ENCODE measurements at regions not wholly inside any gene's neighbourhood (a gene's known extent, or its start where the extent isn't known, plus 50 kb on each side); places are given as distances from the start of the nearest gene placed in this dataset.

DNA sequence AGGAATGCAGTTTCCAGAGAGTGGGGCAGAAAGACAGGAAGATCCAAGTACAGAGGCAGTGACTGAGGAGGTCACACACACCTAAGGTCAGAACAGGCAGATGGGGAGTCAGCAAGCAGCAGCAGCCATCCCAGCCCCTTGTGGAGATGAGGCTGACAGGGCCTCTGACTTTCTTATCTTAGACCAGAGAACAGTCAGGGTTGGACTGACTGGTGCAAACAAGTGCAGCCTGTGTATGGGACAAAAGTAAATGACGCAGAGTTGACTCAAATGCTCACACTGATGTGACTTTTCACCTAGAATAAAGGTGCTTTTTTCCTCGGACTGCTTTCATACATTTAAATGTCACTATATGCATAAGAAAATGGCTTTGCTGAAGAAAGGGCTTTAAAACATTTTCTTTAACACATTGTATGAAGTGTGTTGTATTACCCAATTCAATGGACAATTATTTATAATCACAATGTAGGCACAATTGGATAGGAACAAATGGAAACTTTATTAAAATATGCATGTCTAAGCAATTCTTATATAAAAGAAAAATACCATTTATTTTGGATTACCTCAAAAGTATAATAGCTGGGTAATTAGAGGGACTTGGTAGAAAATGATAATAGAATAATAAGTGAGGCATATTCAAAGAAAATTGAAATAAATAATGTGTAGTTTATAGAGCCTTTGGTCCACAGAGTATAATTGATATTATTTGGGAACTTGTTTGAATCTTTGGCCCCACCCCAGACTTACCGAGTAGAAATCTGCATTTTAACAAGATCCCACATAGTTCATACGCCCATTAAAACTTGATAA is 1321.5 kb upstream of the CELF4 start:
- intact Hi-C loops (cut with DNase I; ENCODE audit: low total_unique reads), result no loop called here
- H3K27ac ChIP-seq, result no peak overlapping the region
- no peak for DNase-seq (ENCODE audit: low spot score in 2 of 2)
- H3K9me3 ChIP-seq, result no peaks in the 10 kb centered on the region
- no peaks in the 10 kb centered on the region for H3K27me3 ChIP-seq
- H3K36me3 ChIP-seq, result no peaks in the 10 kb centered on the region
- no peak overlapping the region for H3K4me3 ChIP-seq
- H3K4me1 ChIP-seq, result no peaks in the 10 kb centered on the region
- TF ChIP-seq POLR2AphosphoS5 (IDR thresholded peaks at IDR 0.05) (no peak), POLR2A (IDR thresholded peaks at IDR 0.05) (no peak)
- TF ChIP-seq, protein P1, sequence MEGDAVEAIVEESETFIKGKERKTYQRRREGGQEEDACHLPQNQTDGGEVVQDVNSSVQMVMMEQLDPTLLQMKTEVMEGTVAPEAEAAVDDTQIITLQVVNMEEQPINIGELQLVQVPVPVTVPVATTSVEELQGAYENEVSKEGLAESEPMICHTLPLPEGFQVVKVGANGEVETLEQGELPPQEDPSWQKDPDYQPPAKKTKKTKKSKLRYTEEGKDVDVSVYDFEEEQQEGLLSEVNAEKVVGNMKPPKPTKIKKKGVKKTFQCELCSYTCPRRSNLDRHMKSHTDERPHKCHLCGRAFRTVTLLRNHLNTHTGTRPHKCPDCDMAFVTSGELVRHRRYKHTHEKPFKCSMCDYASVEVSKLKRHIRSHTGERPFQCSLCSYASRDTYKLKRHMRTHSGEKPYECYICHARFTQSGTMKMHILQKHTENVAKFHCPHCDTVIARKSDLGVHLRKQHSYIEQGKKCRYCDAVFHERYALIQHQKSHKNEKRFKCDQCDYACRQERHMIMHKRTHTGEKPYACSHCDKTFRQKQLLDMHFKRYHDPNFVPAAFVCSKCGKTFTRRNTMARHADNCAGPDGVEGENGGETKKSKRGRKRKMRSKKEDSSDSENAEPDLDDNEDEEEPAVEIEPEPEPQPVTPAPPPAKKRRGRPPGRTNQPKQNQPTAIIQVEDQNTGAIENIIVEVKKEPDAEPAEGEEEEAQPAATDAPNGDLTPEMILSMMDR (IDR thresholded peaks at IDR 0.05), result no peak

DNA sequence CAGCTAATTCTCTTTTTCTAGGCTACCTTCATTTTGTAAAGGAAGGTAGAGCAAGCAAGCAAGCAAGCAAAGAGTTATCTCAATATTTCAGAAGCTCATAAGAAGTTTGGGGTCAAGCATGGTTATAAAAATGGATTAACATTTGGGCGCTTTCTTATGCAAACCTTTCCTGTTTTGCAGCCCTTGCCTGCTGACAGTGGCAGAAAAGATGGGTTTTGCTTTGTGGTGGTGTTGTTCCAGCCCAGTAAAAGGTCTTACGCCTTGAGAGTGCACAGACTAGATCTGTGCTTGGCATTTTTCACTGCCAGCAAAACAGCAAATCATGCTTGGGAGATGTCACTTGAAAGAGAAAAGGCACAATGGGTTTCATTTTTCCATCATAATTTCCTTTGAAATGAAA is 1320.6 kb upstream of the CELF4 start:
- no peak for DNase-seq (ENCODE audit: low spot score in 2 of 2)
- Histone ChIP-seq H3K4me1 (no peaks in the 10 kb centered on the region), H3K27ac (no peak overlapping the region), H3K9me3 (no peaks in the 10 kb centered on the region), H3K27me3 (no peaks in the 10 kb centered on the region), H3K4me3 (no peak overlapping the region), H3K36me3 (no peaks in the 10 kb centered on the region)
- TF ChIP-seq POLR2A (IDR thresholded peaks at IDR 0.05), result no peak
- TF ChIP-seq, protein P1 (IDR thresholded peaks at IDR 0.05), result no peak
- no peak for TF ChIP-seq POLR2AphosphoS5 (IDR thresholded peaks at IDR 0.05)
- intact Hi-C loops (cut with DNase I; ENCODE audit: low total_unique reads), result no loop called here

DNA sequence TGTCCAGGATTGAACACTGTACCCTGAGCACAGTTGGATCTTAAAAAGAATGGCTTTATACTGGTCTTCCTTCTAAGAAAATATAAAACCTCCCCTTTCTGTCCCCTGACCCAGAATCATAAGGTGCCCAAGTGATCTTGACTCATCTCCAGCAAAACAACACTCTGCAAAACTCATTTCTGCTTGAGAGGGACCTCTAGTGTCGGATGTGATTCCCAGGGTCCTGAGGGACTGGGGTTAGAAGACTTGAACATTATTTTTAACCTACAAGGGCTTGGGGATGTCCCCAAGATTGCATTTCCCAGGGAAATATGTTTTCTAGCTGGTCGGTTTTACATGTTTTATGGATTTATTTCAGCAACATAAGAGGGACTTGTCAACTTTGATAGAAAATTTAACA is 1318.5 kb upstream of the CELF4 start:
- H3K27me3 ChIP-seq, result no peaks in the 10 kb centered on the region
- H3K4me1 ChIP-seq, result no peaks in the 10 kb centered on the region
- DNase-seq (ENCODE audit: low spot score in 2 of 2), result no peak
- no peak overlapping the region for H3K4me3 ChIP-seq
- no peak overlapping the region for H3K27ac ChIP-seq
- no peaks in the 10 kb centered on the region for H3K9me3 ChIP-seq
- no peaks in the 10 kb centered on the region for H3K36me3 ChIP-seq
- TF ChIP-seq POLR2A (IDR thresholded peaks at IDR 0.05), result no peak
- TF ChIP-seq, protein P1 (IDR thresholded peaks at IDR 0.05), result no peak
- no peak for TF ChIP-seq POLR2AphosphoS5 (IDR thresholded peaks at IDR 0.05)
- intact Hi-C loops (cut with DNase I; ENCODE audit: low total_unique reads), result loop anchor here (5.0 kb wide), 1 partner anchor 607 kb away; no protein-coding TSS in a partner anchor

DNA sequence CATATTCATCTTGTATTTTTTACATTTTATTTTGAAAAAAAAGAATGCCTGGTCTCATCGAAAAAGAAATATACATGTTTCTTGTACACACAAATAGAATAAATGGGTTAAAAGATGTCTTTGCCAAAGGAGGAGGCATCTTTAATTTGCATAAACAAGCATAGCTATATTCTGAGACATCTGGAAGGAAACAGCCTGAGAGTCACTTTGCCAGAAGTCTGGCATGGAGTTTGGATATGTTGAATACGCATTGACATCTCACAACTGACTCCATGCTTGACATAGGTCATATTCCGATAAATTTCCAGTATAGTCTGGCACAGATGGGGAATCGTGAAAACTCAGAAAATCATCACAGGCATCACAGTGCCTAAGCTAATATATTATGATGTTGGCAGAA is 1317.5 kb upstream of the CELF4 start:
- no peak overlapping the region for H3K27ac ChIP-seq
- no peak for TF ChIP-seq POLR2A (IDR thresholded peaks at IDR 0.05)
- TF ChIP-seq, protein P1 (IDR thresholded peaks at IDR 0.05), result no peak
- no peak for TF ChIP-seq POLR2AphosphoS5 (IDR thresholded peaks at IDR 0.05)
- no peaks in the 10 kb centered on the region for H3K36me3 ChIP-seq
- no peak for DNase-seq (ENCODE audit: low spot score in 2 of 2)
- intact Hi-C loops (cut with DNase I; ENCODE audit: low total_unique reads), result loop anchor here (5.0 kb wide), 1 partner anchor 606 kb away; no protein-coding TSS in a partner anchor
- H3K4me3 ChIP-seq, result no peak overlapping the region
- H3K9me3 ChIP-seq, result no peaks in the 10 kb centered on the region
- no peaks in the 10 kb centered on the region for H3K4me1 ChIP-seq
- H3K27me3 ChIP-seq, result no peaks in the 10 kb centered on the region

DNA sequence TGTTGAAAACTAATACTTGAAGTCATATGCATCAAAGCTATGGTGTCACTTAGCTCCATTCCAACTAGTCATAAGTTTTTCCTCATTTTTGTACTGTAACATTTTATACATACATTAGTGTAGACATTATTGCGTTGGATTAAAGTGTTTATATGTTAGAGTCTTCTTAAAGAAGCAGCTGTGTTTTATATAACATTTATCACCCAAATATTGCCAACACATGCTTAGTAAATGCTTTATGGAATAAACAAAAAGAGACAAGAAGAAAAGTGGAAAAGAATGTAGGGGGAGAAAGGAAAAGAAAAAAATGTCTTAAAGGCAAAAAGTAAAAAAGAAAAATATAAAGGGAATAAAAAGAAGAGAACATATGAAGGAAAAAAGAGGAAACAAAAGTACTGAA is 1314.3 kb upstream of the CELF4 start:
- Histone ChIP-seq H3K36me3 (no peaks in the 10 kb centered on the region), H3K27me3 (no peaks in the 10 kb centered on the region), H3K4me1 (no peaks in the 10 kb centered on the region), H3K9me3 (no peaks in the 10 kb centered on the region), H3K27ac (no peak overlapping the region), H3K4me3 (no peak overlapping the region)
- TF ChIP-seq, protein P1 (IDR thresholded peaks at IDR 0.05), result no peak
- TF ChIP-seq POLR2AphosphoS5 (IDR thresholded peaks at IDR 0.05) (no peak), POLR2A (IDR thresholded peaks at IDR 0.05) (no peak)
- DNase-seq (ENCODE audit: low spot score in 2 of 2), result no peak
- intact Hi-C loops (cut with DNase I; ENCODE audit: low total_unique reads), result loop anchor here (5.0 to 10.0 kb wide), 2 partner anchors 603 to 1635 kb away; no protein-coding TSS in a partner anchor
